CD4-positive, alpha-beta memory T cell (primary cell): ENCODE measurements at regions not wholly inside any gene's neighbourhood (a gene's known extent, or its start where the extent isn't known, plus 50 kb on each side); places are given as distances from the start of the nearest gene placed in this dataset.

Experiments
- CTCF ChIA-PET: fragments of 350-600 bp; sonication (Branson Sonifier 250); formaldehyde crosslinking; loops from one replicate; lab custom pipeline; 2021; ENCODE audit warnings: inconsistent platforms; ENCODE audit not compliant: partially characterized antibody; lab: Charles Lee
- POLR2A ChIA-PET: fragments of 350-600 bp; sonication (Branson Sonifier 250); formaldehyde crosslinking; loops from one replicate; lab custom pipeline; 2021; ENCODE audit not compliant: partially characterized antibody; lab: Charles Lee
- DNase-seq, 5 donors: peaks; one replicate each; pipeline versions ENCODE4 v3.0.0 to v3.0.0-alpha.2; 2020 to 2022; ENCODE audit warnings: mixed read lengths in 1 of 5
- H3K27ac ChIP-seq: one replicate; pipeline ENCODE4 v1.7.0; 2013; ENCODE audit warnings: low read depth, low read length
- H3K27me3 ChIP-seq: 2 replicates; pipeline ENCODE4 v1.7.0; 2013; ENCODE audit warnings: mild to moderate bottlenecking, low read length, moderate library complexity; ENCODE audit not compliant: insufficient read depth
- H3K36me3 ChIP-seq: 2 replicates; pipeline ENCODE4 v1.7.0; 2013; ENCODE audit warnings: mild to moderate bottlenecking, low read length, moderate library complexity; ENCODE audit not compliant: insufficient read depth
- H3K4me1 ChIP-seq: 2 replicates; pipeline ENCODE4 v1.7.0; 2013; ENCODE audit warnings: mild to moderate bottlenecking, low read length, moderate library complexity; ENCODE audit not compliant: insufficient read depth
- H3K4me3 ChIP-seq, 2 donors: one replicate each; pipeline ENCODE4 v1.7.0; 2013; ENCODE audit warnings: low read length in 2 of 2, mild to moderate bottlenecking in 1 of 2
- H3K9me3 ChIP-seq, 2 donors: one replicate each; pipeline ENCODE4 v1.7.0; 2013; ENCODE audit warnings: low read length in 2 of 2, control low read depth in 1 of 2; ENCODE audit not compliant: control insufficient read depth in 1 of 2
- H3K27ac Mint-ChIP-seq, 7 donors: one replicate each; pipeline ENCODE4 v1.8.0; 2020 to 2021; ENCODE audit warnings: mixed read lengths in 7 of 7, mild to moderate bottlenecking in 6 of 7, inconsistent platforms in 3 of 7, moderate library complexity in 3 of 7
- H3K27me3 Mint-ChIP-seq, 2 donors: one replicate each; pipeline ENCODE4 v1.8.0; 2020 to 2021; ENCODE audit warnings: mixed read lengths in 2 of 2
- H3K36me3 Mint-ChIP-seq, 2 donors: one replicate each; pipeline ENCODE4 v1.8.0; 2020 to 2021; ENCODE audit warnings: mixed read lengths in 2 of 2, inconsistent platforms in 1 of 2, mild to moderate bottlenecking in 1 of 2
- H3K4me1 Mint-ChIP-seq, 4 donors: one replicate each; pipeline ENCODE4 v1.8.0; 2020 to 2021; ENCODE audit warnings: mixed read lengths in 4 of 4, mild to moderate bottlenecking in 1 of 4
- H3K4me3 Mint-ChIP-seq, 8 donors: one replicate each; pipeline ENCODE4 v1.8.0; 2020 to 2021; ENCODE audit warnings: mixed read lengths in 8 of 8, mild to moderate bottlenecking in 7 of 8, moderate library complexity in 6 of 8, inconsistent platforms in 3 of 8
- H3K9me3 Mint-ChIP-seq, 8 donors: one replicate each; pipeline ENCODE4 v1.8.0; 2020 to 2021; ENCODE audit warnings: mixed read lengths in 8 of 8, mild to moderate bottlenecking in 5 of 8, inconsistent platforms in 3 of 8, moderate library complexity in 1 of 8
- intact Hi-C: fragments of 100-400 bp; cut with micrococcal nuclease; formaldehyde crosslinking; loops from one replicate; pipeline ENCODE4 v1.15.1; 2023

- no peaks in the 10 kb centered on the region for H3K27me3 ChIP-seq
- peaks cover 1% of the 10 kb centered on the region in 2 donors for H3K27me3 Mint-ChIP-seq
- DNase-seq, result no peak
- no peaks in the 10 kb centered on the region for H3K36me3 Mint-ChIP-seq
- H3K36me3 ChIP-seq, result no peaks in the 10 kb centered on the region
- peaks cover 20% of the 10 kb centered on the region for H3K4me1 ChIP-seq
- ChIA-PET CTCF (no interaction called here), POLR2A (no interaction called here)
- H3K27ac ChIP-seq, result no peak overlapping the region
- no peaks in the 10 kb centered on the region for H3K9me3 Mint-ChIP-seq
- H3K9me3 ChIP-seq, result no peaks in the 10 kb centered on the region
- H3K4me3 ChIP-seq, result no peak overlapping the region
- no peak overlapping the region for H3K4me3 Mint-ChIP-seq
- intact Hi-C loops, result no loop called here
- H3K27ac Mint-ChIP-seq, result peak overlapping the region in 1 of 7 donors; percentile 68
- H3K4me1 Mint-ChIP-seq, result peaks cover 12 to 20% (median 17%) of the 10 kb centered on the region in 4 donors
These were observed 53.9 kb downstream of the BARX1 start for GRCh38 chr9:93900971-93901861.

- H3K4me3 ChIP-seq, result no peak overlapping the region
- H3K27me3 ChIP-seq, result no peaks in the 10 kb centered on the region
- H3K9me3 Mint-ChIP-seq, result no peaks in the 10 kb centered on the region
- ChIA-PET CTCF (no interaction called here), POLR2A (no interaction called here)
- H3K36me3 ChIP-seq, result no peaks in the 10 kb centered on the region
- H3K27me3 Mint-ChIP-seq, result peaks cover 0 to 1% of the 10 kb centered on the region in 2 donors
- H3K4me3 Mint-ChIP-seq, result no peak overlapping the region
- H3K4me1 ChIP-seq, result peaks cover 20% of the 10 kb centered on the region
- peak overlapping the region in 1 of 7 donors; percentile 59 for H3K27ac Mint-ChIP-seq
- peaks cover 12 to 20% (median 17%) of the 10 kb centered on the region in 4 donors for H3K4me1 Mint-ChIP-seq
- H3K27ac ChIP-seq, result no peak overlapping the region
- intact Hi-C loops, result no loop called here
- DNase-seq, result no peak
- H3K36me3 Mint-ChIP-seq, result no peaks in the 10 kb centered on the region
- no peaks in the 10 kb centered on the region for H3K9me3 ChIP-seq
These were observed 54.7 kb downstream of the BARX1 start for GRCh38 chr9:93900436-93900819.

GRCh38 chr9:93899609-93900435 is 55.3 kb downstream of the BARX1 start:
- no peak overlapping the region for H3K4me3 Mint-ChIP-seq
- no peaks in the 10 kb centered on the region for H3K9me3 ChIP-seq
- no peak overlapping the region for H3K4me3 ChIP-seq
- no peak for DNase-seq
- no peak overlapping the region for H3K27ac ChIP-seq
- peaks cover 20% of the 10 kb centered on the region for H3K4me1 ChIP-seq
- peak overlapping the region in 3 of 7 donors; percentile 42 to 59 (median 53) for H3K27ac Mint-ChIP-seq
- no peaks in the 10 kb centered on the region for H3K36me3 Mint-ChIP-seq
- H3K9me3 Mint-ChIP-seq, result no peaks in the 10 kb centered on the region
- H3K27me3 ChIP-seq, result no peaks in the 10 kb centered on the region
- CTCF ChIA-PET, result no interaction called here
- intact Hi-C loops, result no loop called here
- peaks cover 12 to 20% (median 17%) of the 10 kb centered on the region in 4 donors for H3K4me1 Mint-ChIP-seq
- H3K27me3 Mint-ChIP-seq, result peaks cover 0 to 1% of the 10 kb centered on the region in 2 donors
- POLR2A ChIA-PET, result no interaction called here
- H3K36me3 ChIP-seq, result no peaks in the 10 kb centered on the region

- Mint-ChIP-seq H3K36me3 (no peaks in the 10 kb centered on the region), H3K9me3 (no peaks in the 10 kb centered on the region), H3K4me1 (peaks cover 12 to 20% (median 17%) of the 10 kb centered on the region in 4 donors), H3K27ac (peak overlapping the region; percentile 14 to 86 (median 81)), H3K27me3 (no peaks in the 10 kb centered on the region), H3K4me3 (peak overlapping the region in 2 of 8 donors; percentile 8 to 24)
- ChIA-PET CTCF (interaction anchor here (0.6 kb wide), 1 partner anchor 14 kb away, joined by 3 read pairs; no protein-coding TSS in a partner anchor), POLR2A (no interaction called here)
- Histone ChIP-seq H3K4me1 (peaks cover 20% of the 10 kb centered on the region), H3K27me3 (no peaks in the 10 kb centered on the region), H3K9me3 (no peaks in the 10 kb centered on the region), H3K4me3 (no peak overlapping the region), H3K36me3 (no peaks in the 10 kb centered on the region), H3K27ac (no peak overlapping the region)
- intact Hi-C loops, result no loop called here
- no peak for DNase-seq
These were observed 56.4 kb downstream of the BARX1 start for GRCh38 chr9:93898502-93899426.

- Mint-ChIP-seq H3K27me3 (no peaks in the 10 kb centered on the region), H3K27ac (peak overlapping the region; percentile 14 to 94 (median 84)), H3K4me3 (peak overlapping the region in 5 of 8 donors; percentile 8 to 54 (median 17)), H3K9me3 (peaks cover 0 to 5% (median under 1%) of the 10 kb centered on the region in 8 donors), H3K36me3 (no peaks in the 10 kb centered on the region), H3K4me1 (peaks cover 12 to 20% (median 17%) of the 10 kb centered on the region in 4 donors)
- ChIA-PET POLR2A (no interaction called here), CTCF (no interaction called here)
- intact Hi-C loops, result no loop called here
- Histone ChIP-seq H3K9me3 (no peaks in the 10 kb centered on the region), H3K27me3 (no peaks in the 10 kb centered on the region), H3K4me1 (peaks cover 20% of the 10 kb centered on the region), H3K4me3 (no peak overlapping the region), H3K36me3 (no peaks in the 10 kb centered on the region), H3K27ac (no peak overlapping the region)
- peak in 3 of 5 donors; percentile 5 to 19 (median 14) for DNase-seq
These were observed 57.1 kb downstream of the BARX1 start for GRCh38 chr9:93898026-93898425.

- DNase-seq, result no peak
- Histone ChIP-seq H3K4me3 (no peak overlapping the region), H3K4me1 (peaks cover 20% of the 10 kb centered on the region), H3K36me3 (no peaks in the 10 kb centered on the region), H3K27me3 (no peaks in the 10 kb centered on the region), H3K9me3 (no peaks in the 10 kb centered on the region), H3K27ac (no peak overlapping the region)
- intact Hi-C loops, result no loop called here
- Mint-ChIP-seq H3K27me3 (no peaks in the 10 kb centered on the region), H3K4me1 (peaks cover 12 to 20% (median 17%) of the 10 kb centered on the region in 4 donors), H3K27ac (peak overlapping the region in 6 of 7 donors; percentile 62 to 94 (median 82)), H3K9me3 (peaks cover 0 to 12% (median under 1%) of the 10 kb centered on the region in 8 donors), H3K4me3 (peak overlapping the region in 5 of 8 donors; percentile 13 to 54 (median 18)), H3K36me3 (no peaks in the 10 kb centered on the region)
- ChIA-PET CTCF (no interaction called here), POLR2A (no interaction called here)
These were observed 57.8 kb downstream of the BARX1 start for GRCh38 chr9:93897075-93897970.
